Renal cortical epithelial cell (primary cell): ENCODE measurements at regions not wholly inside any gene's neighbourhood (a gene's known extent, or its start where the extent isn't known, plus 50 kb on each side); places are given as distances from the start of the nearest gene placed in this dataset.
"Not testable (repeated sequence)": the region's sequence is repeated elsewhere in the genome, so short reads cannot be mapped to it uniquely, and the experiment has no call there.

ENCODE experiments used
- DNase-seq: peaks from one replicate; pipeline ENCODE4 v3.0.0-alpha.2; 2011; ENCODE audit warnings: low read depth

- no peak for DNase-seq
Observed at GRCh38 chr11:25613865-25614264, 718.1 kb upstream of the ANO3 start.

- no peak for DNase-seq
Observed at GRCh38 chr11:25615069-25615468, 716.9 kb upstream of the ANO3 start.

GRCh38 chr11:25615841-25616240, 716.1 kb upstream of the ANO3 start:
- no peak for DNase-seq

GRCh38 chr11:25625094-25625493, 706.8 kb upstream of the ANO3 start:
- DNase-seq = no peak

- DNase-seq = no peak
Observed at GRCh38 chr11:25628030-25628429, 703.9 kb upstream of the ANO3 start.

GRCh38 chr11:25633230-25633629, 698.7 kb upstream of the ANO3 start:
- DNase-seq = no peak

GRCh38 chr11:25649220-25649619, 682.7 kb upstream of the ANO3 start:
- not testable (repeated sequence) for DNase-seq

- no peak for DNase-seq
Observed at GRCh38 chr11:25650319-25650718, 681.6 kb upstream of the ANO3 start.

- DNase-seq = no peak
Observed at GRCh38 chr11:25655636-25656035, 676.3 kb upstream of the ANO3 start.

- no peak for DNase-seq
Observed at GRCh38 chr11:25658916-25659315, 673.0 kb upstream of the ANO3 start.

GRCh38 chr11:25659706-25660105, 672.2 kb upstream of the ANO3 start:
- DNase-seq = no peak

- DNase-seq = no peak
Observed at GRCh38 chr11:25667871-25668270, 664.1 kb upstream of the ANO3 start.

- DNase-seq = no peak
Observed at GRCh38 chr11:25691959-25692358, 640.0 kb upstream of the ANO3 start.

- DNase-seq = peak; percentile 78
Observed at GRCh38 chr11:25702417-25702816, 629.5 kb upstream of the ANO3 start.

- no peak for DNase-seq
Observed at GRCh38 chr11:25710975-25711374, 621.0 kb upstream of the ANO3 start.

- no peak for DNase-seq
Observed at GRCh38 chr11:25727944-25728343, 604.0 kb upstream of the ANO3 start.

GRCh38 chr11:25730230-25730629, 601.7 kb upstream of the ANO3 start:
- DNase-seq = no peak

GRCh38 chr11:25733777-25734176, 598.2 kb upstream of the ANO3 start:
- peak; percentile 22 for DNase-seq

GRCh38 chr11:25734591-25735211, 597.2 kb upstream of the ANO3 start:
- peak; percentile 48 for DNase-seq

GRCh38 chr11:25737071-25737675, 594.8 kb upstream of the ANO3 start:
- no peak for DNase-seq

- DNase-seq = no peak
Observed at GRCh38 chr11:25741886-25742285, 590.0 kb upstream of the ANO3 start.

GRCh38 chr11:25742800-25743199, 589.1 kb upstream of the ANO3 start:
- no peak for DNase-seq

GRCh38 chr11:25755381-25755780, 576.5 kb upstream of the ANO3 start:
- DNase-seq = no peak
